Omental fat pad (tissue), 3 donors: ENCODE measurements at regions not wholly inside any gene's neighbourhood (a gene's known extent, or its start where the extent isn't known, plus 50 kb on each side); places are given as distances from the start of the nearest gene placed in this dataset.
"Not testable (repeated sequence)": the region's sequence is repeated elsewhere in the genome, so short reads cannot be mapped to it uniquely, and the experiment has no call there.

Experiments
- ATAC-seq: fragments of 150-250 bp; one replicate; pipeline ENCODE4 v1.9.1; 2016; ENCODE audit warnings: mild to moderate bottlenecking, moderate library complexity; ENCODE audit not compliant: low FRiP score
- DNase-seq: peaks from one replicate; pipeline ENCODE4 v3.0.0-alpha.2; 2019; ENCODE audit warnings: low spot score
- TF ChIP-seq, protein P1 (sequence below), 3 donors: fragments of 450-650 bp; IDR thresholded peaks; one replicate each; pipeline ENCODE4 v1.5.1; 2016 to 2017; ENCODE audit warnings: antibody characterized with exemption in 3 of 3, mild to moderate bottlenecking in 3 of 3, moderate library complexity in 2 of 3

DNA sequence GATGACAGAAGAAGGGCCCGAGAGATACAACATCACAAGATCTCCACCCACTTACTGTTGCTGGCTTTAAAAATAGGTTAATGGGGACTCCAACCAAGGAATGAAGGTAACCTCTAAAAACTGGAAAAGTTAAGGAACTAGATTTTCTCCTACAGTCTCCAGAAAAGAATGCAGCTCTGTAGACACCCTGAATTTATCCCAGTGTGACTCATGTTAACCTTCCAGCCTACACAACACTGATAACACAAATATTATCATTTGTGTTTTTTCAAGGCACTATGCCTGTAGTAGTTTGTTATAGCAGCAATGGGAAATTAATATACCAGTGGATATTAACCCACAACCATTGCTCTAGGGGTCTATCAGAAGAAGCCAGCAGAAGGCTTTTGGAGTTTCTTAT is 730.7 kb upstream of the ZP4 start:
- DNase-seq = no peak
- TF ChIP-seq, protein P1, sequence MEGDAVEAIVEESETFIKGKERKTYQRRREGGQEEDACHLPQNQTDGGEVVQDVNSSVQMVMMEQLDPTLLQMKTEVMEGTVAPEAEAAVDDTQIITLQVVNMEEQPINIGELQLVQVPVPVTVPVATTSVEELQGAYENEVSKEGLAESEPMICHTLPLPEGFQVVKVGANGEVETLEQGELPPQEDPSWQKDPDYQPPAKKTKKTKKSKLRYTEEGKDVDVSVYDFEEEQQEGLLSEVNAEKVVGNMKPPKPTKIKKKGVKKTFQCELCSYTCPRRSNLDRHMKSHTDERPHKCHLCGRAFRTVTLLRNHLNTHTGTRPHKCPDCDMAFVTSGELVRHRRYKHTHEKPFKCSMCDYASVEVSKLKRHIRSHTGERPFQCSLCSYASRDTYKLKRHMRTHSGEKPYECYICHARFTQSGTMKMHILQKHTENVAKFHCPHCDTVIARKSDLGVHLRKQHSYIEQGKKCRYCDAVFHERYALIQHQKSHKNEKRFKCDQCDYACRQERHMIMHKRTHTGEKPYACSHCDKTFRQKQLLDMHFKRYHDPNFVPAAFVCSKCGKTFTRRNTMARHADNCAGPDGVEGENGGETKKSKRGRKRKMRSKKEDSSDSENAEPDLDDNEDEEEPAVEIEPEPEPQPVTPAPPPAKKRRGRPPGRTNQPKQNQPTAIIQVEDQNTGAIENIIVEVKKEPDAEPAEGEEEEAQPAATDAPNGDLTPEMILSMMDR (IDR thresholded peaks at IDR 0.05) = no peak
- ATAC-seq = no peak

DNA sequence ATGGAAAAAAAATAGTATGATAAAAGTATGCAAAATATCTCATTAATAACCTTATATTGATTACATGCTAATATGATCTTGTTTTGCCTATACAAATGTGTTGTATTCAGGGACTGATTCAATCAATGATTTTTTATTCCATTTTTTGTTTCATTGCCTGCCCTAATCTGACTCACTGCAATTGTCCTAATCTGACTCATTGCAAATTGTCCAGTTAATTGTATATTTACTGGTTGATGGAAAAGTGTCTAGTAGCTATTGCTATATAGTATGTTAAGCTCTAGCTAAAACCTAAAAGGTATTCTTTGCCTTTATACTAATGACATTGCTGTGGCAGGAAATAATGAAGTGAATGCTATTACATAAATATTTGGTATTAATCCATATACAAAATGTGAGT is 728.9 kb upstream of the ZP4 start:
- ATAC-seq = no peak
- no peak for DNase-seq
- TF ChIP-seq, protein P1 (IDR thresholded peaks at IDR 0.05) = no peak

DNA sequence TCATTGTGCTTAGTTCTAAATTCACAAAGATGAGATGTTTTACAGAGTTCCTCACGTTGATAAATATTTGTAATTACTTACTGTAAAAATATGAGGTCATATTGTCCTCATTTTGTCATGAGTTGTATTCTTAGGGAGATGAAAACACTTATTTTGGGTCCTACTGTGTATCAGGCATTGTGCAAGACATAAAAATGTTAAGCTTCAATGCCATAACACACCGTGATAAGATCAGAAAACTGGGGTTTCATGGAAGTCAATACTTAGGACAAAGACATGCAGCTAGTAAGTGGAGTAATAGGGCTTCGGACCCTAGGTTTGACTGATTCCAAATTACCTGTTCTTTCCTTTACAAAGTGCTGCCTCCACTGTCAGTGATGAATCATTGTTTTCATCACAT is 720.7 kb upstream of the ZP4 start:
- TF ChIP-seq, protein P1 (IDR thresholded peaks at IDR 0.05) = no peak
- ATAC-seq = no peak
- no peak for DNase-seq

DNA sequence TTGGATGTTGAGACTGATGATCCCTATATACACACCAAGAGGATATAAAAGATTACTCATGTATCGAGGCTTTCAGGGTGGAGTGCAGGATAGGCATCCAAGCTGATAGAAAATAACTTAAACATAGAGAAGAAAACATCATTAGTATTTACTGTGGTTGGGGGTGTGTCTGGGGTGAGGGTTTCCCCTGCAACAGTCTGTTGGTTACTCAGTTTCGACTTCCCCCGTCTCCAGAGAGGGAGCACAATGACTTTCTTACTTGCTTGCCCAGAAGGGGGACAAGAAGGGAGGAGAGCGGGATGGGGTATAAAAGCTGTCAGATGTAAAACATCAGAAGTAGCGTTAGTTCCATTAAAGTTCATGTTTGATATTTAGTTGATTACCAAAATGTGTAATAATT is 717.4 kb upstream of the ZP4 start:
- ATAC-seq (no peak), DNase-seq (no peak)
- TF ChIP-seq, protein P1 (IDR thresholded peaks at IDR 0.05) = no peak

DNA sequence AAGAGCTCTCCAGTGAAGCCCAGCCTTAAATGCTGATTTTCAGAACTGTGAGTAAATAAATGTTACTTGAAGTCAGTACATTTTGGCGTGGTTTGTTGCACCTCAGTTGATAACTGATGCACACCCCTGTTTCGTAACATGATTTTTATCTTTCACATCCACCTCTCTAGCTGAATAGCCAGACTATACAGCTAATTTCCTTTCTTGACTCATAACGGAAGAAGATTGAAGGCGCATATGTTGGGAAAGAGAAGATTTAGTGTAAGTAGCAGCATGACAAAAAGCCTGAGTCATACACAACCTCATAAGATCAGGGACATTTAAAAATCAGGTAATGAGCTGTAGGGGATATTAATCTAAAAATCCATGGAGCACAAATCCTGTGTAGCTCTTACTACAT is 716.2 kb upstream of the ZP4 start:
- DNase-seq (no peak), ATAC-seq (no peak)
- TF ChIP-seq, protein P1 (IDR thresholded peaks at IDR 0.05) = no peak

DNA sequence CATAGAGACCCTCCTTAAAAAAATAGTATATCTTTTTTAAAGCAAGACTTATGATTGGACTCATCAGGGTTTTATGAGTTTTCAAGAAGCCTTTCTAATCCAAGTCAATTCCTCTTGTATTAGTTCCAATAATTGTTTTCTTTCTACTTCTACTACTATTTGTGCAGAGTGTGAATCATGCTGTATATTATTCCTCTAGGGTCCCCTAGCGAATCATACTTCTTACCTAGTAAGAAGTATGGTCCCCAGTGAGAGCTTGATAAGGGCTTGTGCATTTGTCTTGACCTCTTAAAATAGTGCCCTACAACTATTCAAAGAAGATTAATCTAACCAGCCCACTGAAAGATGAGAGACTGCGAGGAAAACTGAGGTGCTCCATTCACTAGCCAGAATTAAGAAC is 715.7 kb upstream of the ZP4 start:
- ATAC-seq (no peak), DNase-seq (no peak)
- TF ChIP-seq, protein P1 (IDR thresholded peaks at IDR 0.05) = no peak

DNA sequence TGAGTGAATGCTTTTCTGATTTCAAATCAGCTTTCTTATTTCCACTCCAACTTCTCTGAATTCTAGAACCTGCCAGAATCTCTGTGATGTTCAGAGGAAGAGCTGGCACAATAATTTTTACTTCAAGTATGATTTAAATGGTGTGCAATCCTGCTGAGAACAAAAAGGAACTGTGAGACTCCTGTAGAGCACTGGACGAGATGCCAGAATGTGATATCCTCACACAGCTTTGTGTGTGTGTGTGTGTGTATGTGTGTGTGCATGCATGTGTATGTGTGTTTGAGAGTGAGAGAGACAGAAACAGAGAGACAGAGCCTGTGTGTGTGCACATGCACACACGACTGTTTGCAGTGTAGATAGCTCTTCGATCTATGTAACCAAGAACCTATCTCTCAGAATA is 713.6 kb upstream of the ZP4 start:
- TF ChIP-seq, protein P1 (IDR thresholded peaks at IDR 0.05) = no peak
- ATAC-seq (no peak), DNase-seq (no peak)

DNA sequence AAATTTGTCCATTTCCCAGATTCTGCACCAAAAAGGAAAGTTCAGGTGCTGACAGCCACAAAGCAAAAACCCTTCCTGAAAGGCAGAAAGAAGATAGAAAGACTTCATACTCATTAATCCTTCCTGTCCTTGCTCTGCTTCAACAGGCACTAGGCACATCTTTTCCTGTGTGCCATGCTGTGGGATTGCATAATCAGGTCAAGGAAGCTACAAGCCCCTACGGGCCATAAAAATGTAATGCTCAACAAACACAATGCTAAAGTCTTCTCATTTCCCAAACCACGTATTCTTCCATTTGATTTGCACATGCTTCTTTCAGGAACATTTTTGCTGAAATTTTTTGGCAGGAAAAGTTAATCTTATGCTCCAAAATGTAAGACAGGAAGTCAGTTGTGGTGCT is 710.9 kb upstream of the ZP4 start:
- not testable (repeated sequence) for ATAC-seq, DNase-seq
